H1 (cell line): ENCODE measurements at regions not wholly inside any gene's neighbourhood (a gene's known extent, or its start where the extent isn't known, plus 50 kb on each side); places are given as distances from the start of the nearest gene placed in this dataset.

Experiments used
- CTCF ChIA-PET: fragments of 300-600 bp; sonication (Branson Sonifier 250); formaldehyde crosslinking; loops from one replicate; lab custom pipeline; 2021; ENCODE audit not compliant: partially characterized antibody; lab: Charles Lee
- POLR2A ChIA-PET: fragments of 300-600 bp; sonication (Branson Sonifier 250); formaldehyde crosslinking; loops from one replicate; lab custom pipeline; 2021; ENCODE audit warnings: inconsistent platforms; ENCODE audit not compliant: partially characterized antibody; lab: Charles Lee
- DNase-seq, 2 experiments: peaks; one replicate each; pipeline versions ENCODE4 v3.0.0 to v3.0.0-alpha.2; 2010 to 2022; ENCODE audit warnings: low spot score in 2 of 2, low read depth in 1 of 2, mixed read lengths in 1 of 2
- FAIRE-seq: peaks from 2 replicates; lab custom pipeline; 2011; peaks lifted over from hg19 to GRCh38; lab: Jason Lieb, UNC
- H2AFZ ChIP-seq: 2 replicates; pipeline ENCODE4 v1.8.1; 2012; ENCODE audit warnings: low read length, inconsistent platforms
- H2AK5ac ChIP-seq: 2 replicates; pipeline ENCODE4 v1.6.1; 2013; ENCODE audit warnings: low read depth, low read length
- H2BK120ac ChIP-seq: replicated peaks from 2 replicates; pipeline ENCODE3; 2013; ENCODE audit warnings: low read depth, low read length, inconsistent platforms
- H2BK12ac ChIP-seq: 2 replicates; pipeline ENCODE4 v1.6.1; 2013; ENCODE audit warnings: low read depth, low read length
- H2BK15ac ChIP-seq: 2 replicates; pipeline ENCODE4 v1.6.1; 2013; ENCODE audit warnings: low read length
- H2BK20ac ChIP-seq: 2 replicates; pipeline ENCODE4 v1.6.1; 2013; ENCODE audit warnings: low read length
- H2BK5ac ChIP-seq: 2 replicates; pipeline ENCODE4 v1.6.1; 2013; ENCODE audit warnings: low read depth, low read length
- H3K14ac ChIP-seq: 2 replicates; pipeline ENCODE4 v1.6.1; 2013; ENCODE audit warnings: inconsistent platforms; ENCODE audit not compliant: insufficient read length
- H3K18ac ChIP-seq: 2 replicates; pipeline ENCODE4 v1.6.1; 2013; ENCODE audit warnings: low read length; ENCODE audit errors: extremely low read depth
- H3K23ac ChIP-seq: 2 replicates; pipeline ENCODE4 v1.6.1; 2013; ENCODE audit warnings: inconsistent platforms; ENCODE audit not compliant: insufficient read length
- H3K23me2 ChIP-seq: 2 replicates; pipeline ENCODE4 v1.6.1; 2013; ENCODE audit warnings: low read depth, low read length
- H3K27ac ChIP-seq: 2 replicates; pipeline ENCODE4 v1.6.1; 2011; ENCODE audit warnings: low read depth, low read length, inconsistent platforms
- H3K27me3 ChIP-seq, 4 experiments: replicated peaks in 1 of 4; 1 replicate in 1 of 4; 2 replicates in 3 of 4; pipeline versions ENCODE4 v1.6.1 to v1.8.1; 2011 to 2013; ENCODE audit warnings: low read length in 3 of 4, mild to moderate bottlenecking in 3 of 4, inconsistent platforms in 2 of 4, mixed read lengths in 2 of 4, moderate library complexity in 1 of 4; ENCODE audit not compliant: control insufficient read depth in 3 of 4, insufficient read depth in 3 of 4; ENCODE audit errors: extremely low read depth in 1 of 4
- H3K36me3 ChIP-seq, 4 experiments: 2 replicates each; pipeline versions ENCODE4 v1.6.1 to v1.8.1; 2011 to 2013; ENCODE audit warnings: mild to moderate bottlenecking in 4 of 4, low read length in 3 of 4, moderate library complexity in 2 of 4, control low read depth in 1 of 4, inconsistent platforms in 1 of 4; ENCODE audit not compliant: insufficient read depth in 4 of 4, control insufficient read depth in 2 of 4
- H3K4ac ChIP-seq: replicated peaks from 2 replicates; pipeline ENCODE3; 2013; ENCODE audit warnings: low read length, low read depth, mixed read lengths, inconsistent platforms; ENCODE audit not compliant: insufficient read length
- H3K4me1 ChIP-seq, 4 experiments: replicated peaks in 1 of 4; 1 replicate in 1 of 4; 2 replicates in 3 of 4; pipeline versions ENCODE4 v1.6.1 to v1.8.1; 2011 to 2013; ENCODE audit warnings: low read length in 3 of 4, inconsistent platforms in 2 of 4, mixed read lengths in 1 of 4; ENCODE audit not compliant: insufficient read depth in 4 of 4, control insufficient read depth in 3 of 4
- H3K4me2 ChIP-seq, 2 experiments: 2 replicates each; pipeline versions ENCODE4 v1.6.1 to v1.8.1; 2011 to 2013; ENCODE audit warnings: low read depth in 2 of 2, low read length in 2 of 2, control low read depth in 1 of 2, inconsistent platforms in 1 of 2, mild to moderate bottlenecking in 1 of 2; ENCODE audit not compliant: insufficient read depth in 1 of 2
- H3K4me3 ChIP-seq, 4 experiments: fragments of 200-600, 300-600 bp in 1 of 4; sonication (generic), shearing (Covaris generic), sonication (Bioruptor Twin) in 1 of 4; 2 replicates each; pipeline versions ENCODE4 v1.5.1 to v1.8.1; 2011 to 2016; ENCODE audit warnings: low read length in 4 of 4, low read depth in 3 of 4, control low read depth in 2 of 4, inconsistent platforms in 2 of 4, mild to moderate bottlenecking in 2 of 4, mixed read lengths in 1 of 4, moderate library complexity in 1 of 4; ENCODE audit not compliant: insufficient read depth in 2 of 4; ENCODE audit errors: extremely low read depth in 1 of 4
- H3K56ac ChIP-seq: replicated peaks from 2 replicates; pipeline ENCODE3; 2013; ENCODE audit warnings: low read depth, mild to moderate bottlenecking, mixed read lengths, low read length, inconsistent platforms; ENCODE audit not compliant: insufficient read length
- H3K79me1 ChIP-seq: 2 replicates; pipeline ENCODE4 v1.6.1; 2013; ENCODE audit warnings: low read depth, low read length, control low read depth
- H3K79me2 ChIP-seq, 2 experiments: 2 replicates each; pipeline versions ENCODE4 v1.6.1 to v1.8.1; 2012 to 2013; ENCODE audit warnings: low read length in 2 of 2, mild to moderate bottlenecking in 2 of 2, inconsistent platforms in 1 of 2; ENCODE audit not compliant: insufficient read depth in 2 of 2, control insufficient read depth in 1 of 2
- H3K9ac ChIP-seq, 4 experiments: replicated peaks in 1 of 4; 1 replicate in 1 of 4; 2 replicates in 3 of 4; pipeline versions ENCODE4 v1.6.1 to v1.8.1; 2011 to 2013; ENCODE audit warnings: low read depth in 3 of 4, low read length in 3 of 4, control low read depth in 2 of 4, mild to moderate bottlenecking in 2 of 4, moderate library complexity in 2 of 4, inconsistent platforms in 1 of 4; ENCODE audit errors: extremely low read depth in 1 of 4
- H3K9me3 ChIP-seq, 2 experiments: 2 replicates each; pipeline versions ENCODE4 v1.6.1 to v1.8.1; 2012 to 2013; ENCODE audit warnings: mild to moderate bottlenecking in 2 of 2, moderate library complexity in 2 of 2, control low read depth in 1 of 2, inconsistent platforms in 1 of 2, low read depth in 1 of 2, low read length in 1 of 2, mixed read lengths in 1 of 2; ENCODE audit not compliant: insufficient read depth in 2 of 2
- H4K20me1 ChIP-seq, 2 experiments: replicated peaks in 1 of 2; 2 replicates each; pipeline versions ENCODE3 to v1.8.1; 2011 to 2013; ENCODE audit warnings: inconsistent platforms in 2 of 2, low read length in 2 of 2, mild to moderate bottlenecking in 1 of 2; ENCODE audit not compliant: insufficient read depth in 2 of 2, control insufficient read depth in 1 of 2
- H4K5ac ChIP-seq: 2 replicates; pipeline ENCODE4 v1.6.1; 2013; ENCODE audit warnings: low read length, low read depth, mixed read lengths, inconsistent platforms; ENCODE audit not compliant: insufficient read length
- H4K8ac ChIP-seq: 2 replicates; pipeline ENCODE4 v1.8.0; 2013; ENCODE audit warnings: mild to moderate bottlenecking, moderate library complexity, low read length, inconsistent platforms; ENCODE audit not compliant: insufficient read depth; ENCODE audit errors: extremely low read depth
- H4K91ac ChIP-seq: replicated peaks from 2 replicates; pipeline ENCODE3; 2013; ENCODE audit warnings: low read length, mixed read lengths, inconsistent platforms; ENCODE audit not compliant: insufficient read length
- GTF2F1 ChIP-seq: IDR thresholded peaks from 2 replicates; pipeline ENCODE4 v1.6.1; 2012; ENCODE audit warnings: low read depth, low read length, improper control_type of control experiment, borderline replicate concordance
- NRF1 ChIP-seq: IDR thresholded peaks from 2 replicates; pipeline ENCODE4 v1.6.1; 2011; ENCODE audit warnings: mild to moderate bottlenecking, low read depth, low read length, improper control_type of control experiment
- POLR2AphosphoS5 ChIP-seq: IDR thresholded peaks from 2 replicates; pipeline ENCODE4 v1.6.1; 2011; ENCODE audit warnings: low read depth, low read length
- WGBS, 2 experiments: shearing (Covaris generic) in 1 of 2; methylation state at CpG; one replicate each; pipeline versions ENCODE4 v1.1.6 to v1.1.7; 2013 to 2015; ENCODE audit warnings: low lambda C conversion rate in 2 of 2, mixed read lengths in 2 of 2, inconsistent platforms in 1 of 2, low coverage in 1 of 2, missing lambda C conversion rate in 1 of 2; ENCODE audit not compliant: insufficient replicate concordance in 2 of 2, insufficient coverage in 1 of 2, insufficient read length in 1 of 2; ENCODE audit errors: extremely low coverage in 1 of 2, missing lambda C conversion rate in 1 of 2; 5-methylcytosine and 5-hydroxymethylcytosine counted together

- H4K5ac ChIP-seq = no peak overlapping the region
- H3K4ac ChIP-seq = no peak overlapping the region
- no peaks in the 10 kb centered on the region for H3K9me3 ChIP-seq
- H3K9ac ChIP-seq = no peak overlapping the region
- H3K23ac ChIP-seq = no peak overlapping the region
- POLR2A ChIA-PET = no interaction called here
- H3K27me3 ChIP-seq = no peaks in the 10 kb centered on the region
- DNase-seq = no peak
- H3K27ac ChIP-seq = no peak overlapping the region
- TF ChIP-seq NRF1 (no peak), POLR2AphosphoS5 (no peak), GTF2F1 (no peak)
- peaks cover 0 to 6% (median 1%) of the 10 kb centered on the region in 4 experiments; a peak in 4 of 7 replicates for H3K4me1 ChIP-seq
- WGBS, 2 experiments = 96% methylated on average over 8 of the region's 9 CpGs; no CpG with 5 or more reads in 1 of the 2 experiments
- 0 out of 2 replicates have a peak overlapping the region, but pooled peaks have one; percentile 29 for H2AFZ ChIP-seq
- CTCF ChIA-PET = interaction anchor here (0.6 kb wide), 1 partner anchor 503 kb away, joined by 3 read pairs; no protein-coding TSS in a partner anchor
- H3K18ac ChIP-seq = no peak overlapping the region
- FAIRE-seq = no peak
- H3K79me2 ChIP-seq = no peaks in the 10 kb centered on the region
- no peak overlapping the region for H2BK15ac ChIP-seq
- H3K56ac ChIP-seq = no peak overlapping the region
- H3K36me3 ChIP-seq = no peaks in the 10 kb centered on the region
- no peaks in the 10 kb centered on the region for H4K20me1 ChIP-seq
- no peak overlapping the region for H2BK5ac ChIP-seq
- H3K4me2 ChIP-seq = no peak overlapping the region
- H3K79me1 ChIP-seq = no peaks in the 10 kb centered on the region
- H4K91ac ChIP-seq = no peak overlapping the region
- no peaks in the 10 kb centered on the region for H3K23me2 ChIP-seq
- no peak overlapping the region for H3K4me3 ChIP-seq
- H2BK120ac ChIP-seq = no peak overlapping the region
- no peak overlapping the region for H3K14ac ChIP-seq
- H2AK5ac ChIP-seq = no peak overlapping the region
- H2BK12ac ChIP-seq = 0 out of 2 replicates have a peak overlapping the region, but pooled peaks have one; percentile 63
- no peak overlapping the region for H2BK20ac ChIP-seq
- H4K8ac ChIP-seq = no peak overlapping the region
Observed at GRCh38 chr18:10297086-10297485, 157.3 kb upstream of the APCDD1 start.
